ENCODE measurements at regions not wholly inside any gene's neighbourhood (a gene's known extent, or its start where the extent isn't known, plus 50 kb on each side); places are given as distances from the start of the nearest gene placed in this dataset.

- TF ChIP-seq CTCF (CRISPR knock-in tag; IDR thresholded peaks at IDR 0.05) (no peak), ZNF101 (CRISPR knock-in tag; IDR thresholded peaks at IDR 0.05; ENCODE audit: borderline replicate concordance, low read depth) (no peak), HNF1B (CRISPR knock-in tag; IDR thresholded peaks at IDR 0.05) (no peak), CHD2 (IDR thresholded peaks at IDR 0.05; ENCODE audit: low read depth, low read length) (no peak), IKZF1 (IDR thresholded peaks at IDR 0.05) (no peak)
Observed at GRCh38 chr18:78772360-78773302, 207.0 kb upstream of the SALL3 start.

Measured in HepG2 (cell line).